H9 (cell line): ENCODE measurements at regions not wholly inside any gene's neighbourhood (a gene's known extent, or its start where the extent isn't known, plus 50 kb on each side); places are given as distances from the start of the nearest gene placed in this dataset.

Source experiments
- DNase-seq: peaks from one replicate; pipeline ENCODE4 v3.0.0-alpha.2; 2017
- H2AFZ ChIP-seq: one replicate; pipeline ENCODE4 v1.6.1; 2013; ENCODE audit warnings: mild to moderate bottlenecking, low read length, control low read depth, moderate library complexity
- H2AK5ac ChIP-seq: 2 replicates; pipeline ENCODE4 v1.6.1; 2013; ENCODE audit warnings: low read length, control low read depth, mixed read lengths; ENCODE audit not compliant: insufficient read length
- H2BK120ac ChIP-seq: one replicate; pipeline ENCODE4 v1.6.1; 2013; ENCODE audit warnings: low read depth, mild to moderate bottlenecking, low read length, control low read depth, inconsistent platforms; ENCODE audit not compliant: poor library complexity, severe bottlenecking
- H2BK12ac ChIP-seq: 2 replicates; pipeline ENCODE4 v1.6.1; 2013; ENCODE audit warnings: low read length, control low read depth, mixed read lengths, low read depth; ENCODE audit not compliant: insufficient read length
- H2BK15ac ChIP-seq: 2 replicates; pipeline ENCODE4 v1.6.1; 2013; ENCODE audit warnings: low read depth, low read length, control low read depth
- H2BK20ac ChIP-seq: one replicate; pipeline ENCODE4 v1.6.1; 2013; ENCODE audit warnings: low read depth, mild to moderate bottlenecking, low read length, control low read depth, inconsistent platforms; ENCODE audit not compliant: poor library complexity, severe bottlenecking
- H2BK5ac ChIP-seq: 2 replicates; pipeline ENCODE4 v1.6.1; 2013; ENCODE audit warnings: low read length, control low read depth, mixed read lengths; ENCODE audit not compliant: insufficient read length
- H3K14ac ChIP-seq: 2 replicates; pipeline ENCODE4 v1.6.1; 2013; ENCODE audit warnings: low read length, control low read depth; ENCODE audit not compliant: insufficient read depth
- H3K18ac ChIP-seq: 2 replicates; pipeline ENCODE4 v1.6.1; 2013; ENCODE audit warnings: low read depth, mild to moderate bottlenecking, mixed read lengths, low read length, control low read depth; ENCODE audit not compliant: insufficient read length
- H3K23ac ChIP-seq: 2 replicates; pipeline ENCODE4 v1.6.1; 2013; ENCODE audit warnings: low read length, control low read depth, mixed read lengths, low read depth; ENCODE audit not compliant: insufficient read length
- H3K23me2 ChIP-seq: 2 replicates; pipeline ENCODE4 v1.6.1; 2013; ENCODE audit warnings: low read depth, mild to moderate bottlenecking, mixed read lengths, low read length, control low read depth; ENCODE audit not compliant: insufficient read length, poor library complexity, severe bottlenecking
- H3K27ac ChIP-seq: 2 replicates; pipeline ENCODE4 v1.5.1; 2013; ENCODE audit warnings: low read length, control low read depth, mixed read lengths, low read depth; ENCODE audit not compliant: insufficient read length
- H3K27me3 ChIP-seq: 2 replicates; pipeline ENCODE4 v1.6.1; 2013; ENCODE audit warnings: low read length, control low read depth, inconsistent platforms; ENCODE audit not compliant: insufficient read depth
- H3K4ac ChIP-seq: 2 replicates; pipeline ENCODE4 v1.6.1; 2013; ENCODE audit warnings: low read depth, mild to moderate bottlenecking, control low read depth, inconsistent platforms, low read length, moderate library complexity
- H3K4me1 ChIP-seq: 2 replicates; pipeline ENCODE4 v1.6.1; 2013; ENCODE audit warnings: low read length, control low read depth, inconsistent platforms; ENCODE audit not compliant: insufficient read depth
- H3K4me2 ChIP-seq: 2 replicates; pipeline ENCODE4 v1.6.1; 2013; ENCODE audit warnings: low read length, control low read depth, mixed read lengths; ENCODE audit not compliant: insufficient read length, insufficient read depth
- H3K56ac ChIP-seq: 2 replicates; pipeline ENCODE4 v1.6.1; 2013; ENCODE audit warnings: low read depth, mild to moderate bottlenecking, mixed read lengths, low read length, control low read depth; ENCODE audit not compliant: insufficient read length
- H3K79me1 ChIP-seq: 2 replicates; pipeline ENCODE4 v1.6.1; 2013; ENCODE audit warnings: low read depth, mild to moderate bottlenecking, moderate library complexity, low read length, control low read depth, inconsistent platforms; ENCODE audit not compliant: insufficient read depth, poor library complexity, severe bottlenecking
- H3K79me2 ChIP-seq: 2 replicates; pipeline ENCODE4 v1.6.1; 2013; ENCODE audit warnings: low read length, control low read depth, inconsistent platforms; ENCODE audit not compliant: insufficient read depth
- H3K9ac ChIP-seq: 2 replicates; pipeline ENCODE4 v1.6.1; 2013; ENCODE audit warnings: low read length, control low read depth, mixed read lengths; ENCODE audit not compliant: insufficient read length; ENCODE audit errors: extremely low read depth
- H3K9me3 ChIP-seq: one replicate; pipeline ENCODE4 v1.6.1; 2013; ENCODE audit warnings: low read depth, low read length, inconsistent platforms; ENCODE audit not compliant: control insufficient read depth
- H3T11ph ChIP-seq: one replicate; pipeline ENCODE4 v1.6.1; 2013; ENCODE audit warnings: mild to moderate bottlenecking, low read length, control low read depth, inconsistent platforms
- H4K20me1 ChIP-seq: one replicate; pipeline ENCODE4 v1.6.1; 2013; ENCODE audit not compliant: control insufficient read depth, insufficient read length, insufficient read depth
- H4K5ac ChIP-seq: 2 replicates; pipeline ENCODE4 v1.6.1; 2013; ENCODE audit warnings: low read depth, mild to moderate bottlenecking, mixed read lengths, low read length, control low read depth; ENCODE audit not compliant: insufficient read length
- H4K8ac ChIP-seq: replicated peaks from 2 replicates; pipeline ENCODE4 v1.6.1; 2013; ENCODE audit warnings: low read length, control low read depth, mixed read lengths, low read depth; ENCODE audit not compliant: insufficient read length
- H4K91ac ChIP-seq: 2 replicates; pipeline ENCODE4 v1.6.1; 2013; ENCODE audit warnings: low read depth, mild to moderate bottlenecking, moderate library complexity, mixed read lengths, low read length, control low read depth; ENCODE audit not compliant: insufficient read length
- H3K27ac Mint-ChIP-seq, 3 experiments: 2 replicates in 2 of 3; 3 replicates in 1 of 3; pipeline ENCODE4 v1.8.0; 2020 to 2021; ENCODE audit warnings: mixed read lengths in 3 of 3, mild to moderate bottlenecking in 1 of 3, moderate library complexity in 1 of 3
- H3K27me3 Mint-ChIP-seq: 2 replicates; pipeline ENCODE4 v1.8.0; 2021; ENCODE audit warnings: low read depth, mild to moderate bottlenecking, moderate library complexity, mixed read lengths
- H3K36me3 Mint-ChIP-seq, 3 experiments: 2 replicates in 2 of 3; 3 replicates in 1 of 3; pipeline ENCODE4 v1.8.0; 2020 to 2021; ENCODE audit warnings: low read depth in 3 of 3, mixed read lengths in 3 of 3; ENCODE audit not compliant: insufficient read depth in 1 of 3
- H3K4me1 Mint-ChIP-seq, 2 experiments: 2 replicates each; pipeline ENCODE4 v1.8.0; 2020; ENCODE audit warnings: mixed read lengths in 2 of 2
- H3K4me3 Mint-ChIP-seq, 2 experiments: 2 replicates in 1 of 2; 3 replicates in 1 of 2; pipeline ENCODE4 v1.8.0; 2020 to 2021; ENCODE audit warnings: mild to moderate bottlenecking in 2 of 2, mixed read lengths in 2 of 2, moderate library complexity in 1 of 2
- H3K9me3 Mint-ChIP-seq, 2 experiments: 2 replicates in 1 of 2; 3 replicates in 1 of 2; pipeline ENCODE4 v1.8.0; 2020; ENCODE audit warnings: mild to moderate bottlenecking in 2 of 2, mixed read lengths in 2 of 2, moderate library complexity in 1 of 2
- WGBS: extraction: QIAGEN DNeasy Blood & Tissue Kit; methylation state at CpG from one replicate; pipeline ENCODE4 v1.1.7; 2013; ENCODE audit warnings: missing lambda C conversion rate, low lambda C conversion rate, mixed read lengths; ENCODE audit not compliant: insufficient read length; ENCODE audit errors: extremely low coverage; 5-methylcytosine and 5-hydroxymethylcytosine counted together
- TF ChIP-seq, protein P1 (sequence below): fragments of 200-600 bp; sonication (generic); conservative IDR thresholded peaks from 3 replicates; pipeline ENCODE4 v1.8.0; 2021; ENCODE audit warnings: antibody characterized with exemption, mild to moderate bottlenecking

DNA sequence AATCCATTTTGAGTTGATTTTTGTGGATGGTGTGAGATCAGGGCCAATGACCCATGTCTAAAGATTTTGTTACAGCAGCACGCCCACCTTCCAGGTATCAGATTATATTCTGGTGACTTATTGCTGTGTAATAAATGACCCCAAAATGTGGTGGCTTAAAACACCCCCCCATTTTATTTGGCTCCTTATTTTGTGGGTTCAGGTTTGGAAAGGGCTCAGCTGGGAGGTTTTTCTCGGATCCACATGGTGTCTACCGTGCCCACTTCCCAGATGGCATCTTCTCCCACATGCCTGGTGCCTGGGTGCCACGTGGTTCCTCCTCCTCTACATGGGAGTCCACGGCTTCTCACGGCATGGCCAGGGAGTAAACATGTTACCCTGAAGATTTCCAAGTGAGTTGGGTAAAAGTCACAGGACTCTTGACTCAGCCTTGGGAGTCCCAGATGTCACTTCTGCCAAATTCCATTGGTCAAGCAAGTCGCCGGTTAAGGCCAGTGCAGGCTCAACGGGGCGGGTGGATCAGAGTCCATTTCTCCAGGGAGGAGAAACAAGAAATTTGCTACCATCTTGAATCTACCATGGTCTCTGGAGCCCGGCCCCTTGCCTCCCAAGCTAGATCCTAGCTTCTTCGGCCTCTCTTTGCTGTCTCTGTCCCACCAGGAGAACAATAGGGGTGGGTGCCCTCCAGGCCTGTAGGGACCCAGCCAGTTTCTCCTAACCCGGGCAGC, 214.3 kb downstream of the KIF26A start:
- peak; percentile 9 for DNase-seq

More for the DNA sequence above, 214.3 kb downstream of the KIF26A start:
- Mint-ChIP-seq H3K36me3 (no peaks in the 10 kb centered on the region; a peak in 2 of 7 replicates), H3K27ac (no peak overlapping the region), H3K4me3 (no peak overlapping the region), H3K4me1 (peaks cover 2% of the 10 kb centered on the region in 2 experiments; a peak in 3 of 4 replicates), H3K27me3 (peaks cover 8% of the 10 kb centered on the region), H3K9me3 (peaks cover 0 to 4% of the 10 kb centered on the region in 2 experiments; a peak in 3 of 5 replicates)
- H3K9me3 ChIP-seq, result no peaks in the 10 kb centered on the region
- H3K4me2 ChIP-seq, result no peak overlapping the region
- no CpG with 5 or more reads among the region's 13 CpGs for WGBS
- no peaks in the 10 kb centered on the region for H3K4me1 ChIP-seq
- H4K91ac ChIP-seq, result no peak overlapping the region
- H4K5ac ChIP-seq, result no peak overlapping the region
- no peak overlapping the region for H2BK120ac ChIP-seq
- no peak overlapping the region for H2BK15ac ChIP-seq
- no peaks in the 10 kb centered on the region for H4K20me1 ChIP-seq
- H2BK5ac ChIP-seq, result no peak overlapping the region
- H2AK5ac ChIP-seq, result no peak overlapping the region
- H3T11ph ChIP-seq, result no peak overlapping the region
- no peaks in the 10 kb centered on the region for H3K27me3 ChIP-seq
- no peaks in the 10 kb centered on the region for H3K23me2 ChIP-seq
- no peak overlapping the region for H4K8ac ChIP-seq
- no peak overlapping the region for H3K56ac ChIP-seq
- TF ChIP-seq, protein P1, sequence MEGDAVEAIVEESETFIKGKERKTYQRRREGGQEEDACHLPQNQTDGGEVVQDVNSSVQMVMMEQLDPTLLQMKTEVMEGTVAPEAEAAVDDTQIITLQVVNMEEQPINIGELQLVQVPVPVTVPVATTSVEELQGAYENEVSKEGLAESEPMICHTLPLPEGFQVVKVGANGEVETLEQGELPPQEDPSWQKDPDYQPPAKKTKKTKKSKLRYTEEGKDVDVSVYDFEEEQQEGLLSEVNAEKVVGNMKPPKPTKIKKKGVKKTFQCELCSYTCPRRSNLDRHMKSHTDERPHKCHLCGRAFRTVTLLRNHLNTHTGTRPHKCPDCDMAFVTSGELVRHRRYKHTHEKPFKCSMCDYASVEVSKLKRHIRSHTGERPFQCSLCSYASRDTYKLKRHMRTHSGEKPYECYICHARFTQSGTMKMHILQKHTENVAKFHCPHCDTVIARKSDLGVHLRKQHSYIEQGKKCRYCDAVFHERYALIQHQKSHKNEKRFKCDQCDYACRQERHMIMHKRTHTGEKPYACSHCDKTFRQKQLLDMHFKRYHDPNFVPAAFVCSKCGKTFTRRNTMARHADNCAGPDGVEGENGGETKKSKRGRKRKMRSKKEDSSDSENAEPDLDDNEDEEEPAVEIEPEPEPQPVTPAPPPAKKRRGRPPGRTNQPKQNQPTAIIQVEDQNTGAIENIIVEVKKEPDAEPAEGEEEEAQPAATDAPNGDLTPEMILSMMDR, result no peak
- H2AFZ ChIP-seq, result no peak overlapping the region
- H3K4ac ChIP-seq, result no peak overlapping the region
- no peaks in the 10 kb centered on the region for H3K79me1 ChIP-seq
- H3K79me2 ChIP-seq, result no peaks in the 10 kb centered on the region
- no peak overlapping the region for H3K27ac ChIP-seq
- no peak overlapping the region; the same call in 1 of the 2 replicates for H3K14ac ChIP-seq
- no peak overlapping the region for H3K18ac ChIP-seq
- H2BK12ac ChIP-seq, result no peak overlapping the region
- no peak overlapping the region for H3K23ac ChIP-seq
- H3K9ac ChIP-seq, result no peak overlapping the region
- no peak overlapping the region for H2BK20ac ChIP-seq
